OCI-LY7 (cell line): ENCODE measurements at regions not wholly inside any gene's neighbourhood (a gene's known extent, or its start where the extent isn't known, plus 50 kb on each side); places are given as distances from the start of the nearest gene placed in this dataset.
"Not testable (repeated sequence)": the region's sequence is repeated elsewhere in the genome, so short reads cannot be mapped to it uniquely, and the experiment has no call there.

Source experiments
- EZH2phosphoT487 ChIP-seq: fragments of 200-600 bp; sonication (generic); IDR thresholded peaks from 2 replicates; pipeline ENCODE4 v1.6.1; 2018; ENCODE audit warnings: low read depth, borderline replicate concordance, mild to moderate bottlenecking, mixed run types, antibody characterized with exemption, low read length, moderate library complexity, mixed read lengths
- TF ChIP-seq, protein P1 (sequence below): fragments of 200-600 bp; sonication (generic); conservative IDR thresholded peaks from 2 replicates; pipeline ENCODE4 v1.5.1; 2014; ENCODE audit warnings: mild to moderate bottlenecking, antibody characterized with exemption, low read length, moderate library complexity, mixed read lengths

- TF ChIP-seq, protein P1, sequence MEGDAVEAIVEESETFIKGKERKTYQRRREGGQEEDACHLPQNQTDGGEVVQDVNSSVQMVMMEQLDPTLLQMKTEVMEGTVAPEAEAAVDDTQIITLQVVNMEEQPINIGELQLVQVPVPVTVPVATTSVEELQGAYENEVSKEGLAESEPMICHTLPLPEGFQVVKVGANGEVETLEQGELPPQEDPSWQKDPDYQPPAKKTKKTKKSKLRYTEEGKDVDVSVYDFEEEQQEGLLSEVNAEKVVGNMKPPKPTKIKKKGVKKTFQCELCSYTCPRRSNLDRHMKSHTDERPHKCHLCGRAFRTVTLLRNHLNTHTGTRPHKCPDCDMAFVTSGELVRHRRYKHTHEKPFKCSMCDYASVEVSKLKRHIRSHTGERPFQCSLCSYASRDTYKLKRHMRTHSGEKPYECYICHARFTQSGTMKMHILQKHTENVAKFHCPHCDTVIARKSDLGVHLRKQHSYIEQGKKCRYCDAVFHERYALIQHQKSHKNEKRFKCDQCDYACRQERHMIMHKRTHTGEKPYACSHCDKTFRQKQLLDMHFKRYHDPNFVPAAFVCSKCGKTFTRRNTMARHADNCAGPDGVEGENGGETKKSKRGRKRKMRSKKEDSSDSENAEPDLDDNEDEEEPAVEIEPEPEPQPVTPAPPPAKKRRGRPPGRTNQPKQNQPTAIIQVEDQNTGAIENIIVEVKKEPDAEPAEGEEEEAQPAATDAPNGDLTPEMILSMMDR: not testable (repeated sequence)
- TF ChIP-seq EZH2phosphoT487: not testable (repeated sequence)
Measured at GRCh38 chr21:27856988-27857387, 890.1 kb upstream of the ADAMTS5 start.
